KMS-11 (cell line): ENCODE measurements at regions not wholly inside any gene's neighbourhood (a gene's known extent, or its start where the extent isn't known, plus 50 kb on each side); places are given as distances from the start of the nearest gene placed in this dataset.

Source experiments
- H2AFZ ChIP-seq: fragments of 200-600 bp; sonication (generic); 2 replicates; pipeline ENCODE4 v1.6.1; 2016; ENCODE audit warnings: antibody characterized with exemption, mixed run types, low read depth
- H3K27ac ChIP-seq: fragments of 200-600 bp; sonication (generic); 2 replicates; pipeline ENCODE4 v1.6.1; 2016; ENCODE audit warnings: mild to moderate bottlenecking, mixed run types
- H3K27me3 ChIP-seq: fragments of 200-600 bp; sonication (generic); 2 replicates; pipeline ENCODE4 v1.6.1; 2017; ENCODE audit warnings: mild to moderate bottlenecking, low read depth, mixed run types, moderate library complexity; ENCODE audit not compliant: insufficient read depth
- H3K36me3 ChIP-seq: fragments of 200-600 bp; sonication (generic); 2 replicates; pipeline ENCODE4 v1.6.1; 2017; ENCODE audit warnings: mild to moderate bottlenecking, mixed run types; ENCODE audit not compliant: insufficient read depth
- H3K4me1 ChIP-seq: fragments of 200-600 bp; sonication (generic); 2 replicates; pipeline ENCODE4 v1.6.1; 2016; ENCODE audit warnings: mild to moderate bottlenecking, low read depth, mixed run types; ENCODE audit not compliant: poor library complexity, severe bottlenecking
- H3K4me2 ChIP-seq: fragments of 200-600 bp; sonication (generic); 2 replicates; pipeline ENCODE4 v1.7.0; 2016; ENCODE audit warnings: mild to moderate bottlenecking, mixed run types
- H3K4me3 ChIP-seq: fragments of 200-600 bp; sonication (generic); IDR thresholded peaks from 2 replicates; pipeline ENCODE4 v1.6.1; 2017; ENCODE audit warnings: low read depth, low read length, mixed read lengths; ENCODE audit not compliant: insufficient read depth
- H3K79me2 ChIP-seq: fragments of 200-600 bp; sonication (generic); 2 replicates; pipeline ENCODE4 v1.6.1; 2016; ENCODE audit warnings: low read depth, mixed run types; ENCODE audit not compliant: insufficient read depth
- H3K9ac ChIP-seq: fragments of 200-600 bp; sonication (generic); 2 replicates; pipeline ENCODE4 v1.6.1; 2016; ENCODE audit warnings: mild to moderate bottlenecking, mixed run types
- H4K20me1 ChIP-seq: fragments of 200-600 bp; sonication (generic); 2 replicates; pipeline ENCODE4 v1.6.1; 2016; ENCODE audit warnings: mild to moderate bottlenecking, mixed run types; ENCODE audit not compliant: insufficient read depth
- CTCF ChIP-seq: fragments of 200-600 bp; sonication (generic); conservative IDR thresholded peaks from 2 replicates; pipeline ENCODE4 v1.6.1; 2017; ENCODE audit warnings: low read depth, mild to moderate bottlenecking, antibody characterized with exemption, low read length, moderate library complexity, mixed read lengths

DNA sequence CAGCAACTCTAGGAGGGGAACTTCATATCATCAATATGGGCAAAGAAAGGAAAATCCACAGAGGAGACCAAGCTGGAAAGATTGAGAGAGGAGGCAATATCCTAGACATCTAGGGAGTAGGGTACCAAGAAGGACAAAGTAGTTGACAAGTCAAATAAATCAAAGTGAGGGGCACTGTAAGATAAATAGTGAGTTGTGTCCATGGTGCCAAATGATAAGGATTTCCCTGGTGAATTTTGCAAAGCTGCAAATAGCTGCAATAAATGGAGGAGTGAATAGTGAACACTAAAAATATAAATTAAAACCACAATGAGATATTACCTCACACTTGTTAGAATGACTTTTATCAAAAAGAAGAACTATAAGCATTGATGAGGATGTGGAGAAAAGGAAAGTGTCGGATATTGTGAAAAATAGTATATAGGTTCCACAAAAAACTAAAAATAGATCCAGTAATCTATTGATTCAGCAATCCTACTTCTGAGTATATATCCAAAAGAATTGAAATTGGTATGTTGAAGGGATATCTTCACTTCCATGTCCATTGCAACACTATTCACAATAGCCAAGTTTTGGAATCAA, 258.2 kb upstream of the FN1 start:
- H3K27ac ChIP-seq, result no peak overlapping the region
- no peaks in the 10 kb centered on the region for H3K36me3 ChIP-seq
- no peak for TF ChIP-seq CTCF
- no peak overlapping the region for H3K4me3 ChIP-seq
- H2AFZ ChIP-seq, result no peak overlapping the region
- no peaks in the 10 kb centered on the region for H3K27me3 ChIP-seq
- no peaks in the 10 kb centered on the region for H3K79me2 ChIP-seq
- H3K9ac ChIP-seq, result no peak overlapping the region
- H4K20me1 ChIP-seq, result no peaks in the 10 kb centered on the region
- H3K4me2 ChIP-seq, result no peak overlapping the region
- H3K4me1 ChIP-seq, result peaks cover 11% of the 10 kb centered on the region

- no peak overlapping the region for H3K4me2 ChIP-seq
- no peaks in the 10 kb centered on the region for H4K20me1 ChIP-seq
- H3K4me1 ChIP-seq, result peaks cover 4% of the 10 kb centered on the region
- H2AFZ ChIP-seq, result no peak overlapping the region
- no peak for TF ChIP-seq CTCF
- H3K4me3 ChIP-seq, result no peak overlapping the region
- no peak overlapping the region for H3K9ac ChIP-seq
- no peak overlapping the region for H3K27ac ChIP-seq
- H3K79me2 ChIP-seq, result no peaks in the 10 kb centered on the region
- H3K27me3 ChIP-seq, result no peaks in the 10 kb centered on the region
- no peaks in the 10 kb centered on the region for H3K36me3 ChIP-seq
These were observed 257.5 kb upstream of the FN1 start for GRCh38 chr2:215693193-215693998.

DNA sequence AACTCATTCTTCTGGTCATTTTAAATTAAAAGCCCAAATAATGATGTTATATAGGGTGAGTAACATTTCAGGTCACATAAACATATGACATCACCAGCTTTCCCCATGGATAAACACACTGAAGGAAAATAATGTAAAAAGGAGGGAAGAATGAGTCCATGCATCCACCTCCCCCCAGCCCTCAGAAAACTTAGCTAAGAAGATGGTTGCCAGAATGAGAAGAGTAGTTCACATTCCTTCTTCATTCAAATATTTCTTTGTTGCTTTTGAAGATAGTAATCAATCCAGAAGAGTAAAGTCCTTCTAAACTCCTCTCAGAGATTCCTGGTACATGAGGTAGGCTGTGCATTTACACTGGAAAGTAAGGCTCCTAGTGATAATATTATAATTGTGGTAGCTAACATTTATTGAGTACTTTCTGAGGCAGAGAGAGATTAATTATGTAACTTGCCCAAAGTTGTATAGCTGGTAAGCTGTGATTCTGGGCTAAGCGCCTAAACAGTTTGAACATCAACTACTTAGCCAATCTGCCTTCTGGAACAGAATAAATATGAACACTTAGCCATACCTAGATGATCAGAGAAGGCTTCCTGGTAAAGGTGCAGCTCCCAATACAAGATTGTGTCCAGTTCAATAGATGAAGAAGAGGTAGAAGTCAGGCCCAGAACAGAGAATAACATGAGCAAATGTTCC, 256.7 kb upstream of the FN1 start:
- no peak overlapping the region for H3K4me3 ChIP-seq
- no peak overlapping the region for H2AFZ ChIP-seq
- TF ChIP-seq CTCF, result no peak
- H3K79me2 ChIP-seq, result no peaks in the 10 kb centered on the region
- H3K4me1 ChIP-seq, result no peaks in the 10 kb centered on the region
- no peaks in the 10 kb centered on the region for H3K27me3 ChIP-seq
- H3K27ac ChIP-seq, result no peak overlapping the region
- no peak overlapping the region for H3K4me2 ChIP-seq
- H3K36me3 ChIP-seq, result no peaks in the 10 kb centered on the region
- H4K20me1 ChIP-seq, result no peaks in the 10 kb centered on the region
- no peak overlapping the region for H3K9ac ChIP-seq

DNA sequence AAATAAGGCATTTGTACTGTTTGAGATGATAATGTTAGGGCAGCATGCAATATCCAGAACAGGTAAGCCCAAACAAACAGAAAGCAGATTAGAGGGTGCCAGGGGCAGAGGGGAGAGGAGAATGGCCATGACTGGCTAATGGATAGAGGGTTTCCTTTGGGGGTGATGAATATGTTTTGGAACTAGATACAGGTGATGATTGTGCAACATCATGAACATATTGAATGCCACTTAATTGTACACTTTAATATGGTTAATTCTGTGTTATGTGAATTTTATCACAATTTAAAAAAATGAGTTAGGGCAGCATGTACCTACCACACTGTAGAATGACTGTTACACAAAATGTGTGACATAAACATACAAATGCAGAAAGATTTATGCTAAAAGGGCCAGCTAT, 255.5 kb upstream of the FN1 start:
- Histone ChIP-seq H2AFZ (no peak overlapping the region), H3K27me3 (no peaks in the 10 kb centered on the region), H3K36me3 (no peaks in the 10 kb centered on the region), H3K4me2 (no peak overlapping the region), H4K20me1 (no peaks in the 10 kb centered on the region), H3K27ac (no peak overlapping the region), H3K79me2 (no peaks in the 10 kb centered on the region), H3K4me3 (no peak overlapping the region), H3K9ac (no peak overlapping the region), H3K4me1 (no peaks in the 10 kb centered on the region)
- no peak for TF ChIP-seq CTCF
